Endodermal cell (in vitro differentiated cells): ENCODE measurements at regions not wholly inside any gene's neighbourhood (a gene's known extent, or its start where the extent isn't known, plus 50 kb on each side); places are given as distances from the start of the nearest gene placed in this dataset.

ENCODE experiments used
- DNase-seq: peaks from one replicate; pipeline ENCODE4 v3.0.0-alpha.2; 2017
- H3K27ac ChIP-seq: 2 replicates; pipeline ENCODE4 v1.5.1; 2013; ENCODE audit warnings: mild to moderate bottlenecking, low read depth, low read length, moderate library complexity
- H3K27me3 ChIP-seq: 2 replicates; pipeline ENCODE4 v1.6.1; 2013; ENCODE audit warnings: mild to moderate bottlenecking, low read length, moderate library complexity; ENCODE audit not compliant: insufficient read depth, control insufficient read depth, poor library complexity, severe bottlenecking
- H3K36me3 ChIP-seq: 2 replicates; pipeline ENCODE4 v1.7.0; 2013; ENCODE audit warnings: mild to moderate bottlenecking, low read length, moderate library complexity; ENCODE audit not compliant: control insufficient read depth, insufficient read depth
- H3K4me1 ChIP-seq: one replicate; pipeline ENCODE4 v1.7.0; 2013; ENCODE audit warnings: low read length; ENCODE audit not compliant: control insufficient read depth, insufficient read depth
- H3K4me3 ChIP-seq: 2 replicates; pipeline ENCODE4 v1.5.1; 2013; ENCODE audit warnings: mild to moderate bottlenecking, low read length, moderate library complexity
- H3K9ac ChIP-seq: 2 replicates; pipeline ENCODE4 v1.6.1; 2013; ENCODE audit warnings: mild to moderate bottlenecking, low read length, moderate library complexity; ENCODE audit not compliant: poor library complexity, severe bottlenecking; ENCODE audit errors: extremely low read depth
- H3K9me3 ChIP-seq: 2 replicates; pipeline ENCODE4 v1.6.1; 2013; ENCODE audit warnings: mild to moderate bottlenecking, low read length, moderate library complexity; ENCODE audit not compliant: control insufficient read depth
- H3K27ac Mint-ChIP-seq: 2 replicates; pipeline ENCODE4 v1.8.0; 2020; ENCODE audit warnings: mixed read lengths
- H3K27me3 Mint-ChIP-seq: 2 replicates; pipeline ENCODE4 v1.8.0; 2021; ENCODE audit warnings: mild to moderate bottlenecking, mixed read lengths; ENCODE audit not compliant: insufficient read depth
- H3K36me3 Mint-ChIP-seq: 2 replicates; pipeline ENCODE4 v1.8.0; 2020; ENCODE audit warnings: low read depth, mixed read lengths
- H3K4me1 Mint-ChIP-seq: 2 replicates; pipeline ENCODE4 v1.8.0; 2020; ENCODE audit warnings: mixed read lengths
- H3K4me3 Mint-ChIP-seq: 2 replicates; pipeline ENCODE4 v1.8.0; 2020; ENCODE audit warnings: mild to moderate bottlenecking, moderate library complexity, mixed read lengths
- H3K9me3 Mint-ChIP-seq: 2 replicates; pipeline ENCODE4 v1.8.0; 2020; ENCODE audit warnings: mild to moderate bottlenecking, mixed read lengths
- CTCF ChIP-seq: fragments of 200-600 bp; sonication (generic); conservative IDR thresholded peaks from 2 replicates; pipeline ENCODE4 v1.5.0; 2021; ENCODE audit warnings: antibody characterized with exemption, mild to moderate bottlenecking
- WGBS, 2 experiments: methylation state at CpG; one replicate each; pipeline versions ENCODE4 v1.1.5 to v1.1.7; 2013; ENCODE audit warnings: missing lambda C conversion rate in 2 of 2, mixed read lengths in 1 of 2; ENCODE audit not compliant: insufficient coverage in 1 of 2, insufficient read length in 1 of 2; 5-methylcytosine and 5-hydroxymethylcytosine counted together

DNA sequence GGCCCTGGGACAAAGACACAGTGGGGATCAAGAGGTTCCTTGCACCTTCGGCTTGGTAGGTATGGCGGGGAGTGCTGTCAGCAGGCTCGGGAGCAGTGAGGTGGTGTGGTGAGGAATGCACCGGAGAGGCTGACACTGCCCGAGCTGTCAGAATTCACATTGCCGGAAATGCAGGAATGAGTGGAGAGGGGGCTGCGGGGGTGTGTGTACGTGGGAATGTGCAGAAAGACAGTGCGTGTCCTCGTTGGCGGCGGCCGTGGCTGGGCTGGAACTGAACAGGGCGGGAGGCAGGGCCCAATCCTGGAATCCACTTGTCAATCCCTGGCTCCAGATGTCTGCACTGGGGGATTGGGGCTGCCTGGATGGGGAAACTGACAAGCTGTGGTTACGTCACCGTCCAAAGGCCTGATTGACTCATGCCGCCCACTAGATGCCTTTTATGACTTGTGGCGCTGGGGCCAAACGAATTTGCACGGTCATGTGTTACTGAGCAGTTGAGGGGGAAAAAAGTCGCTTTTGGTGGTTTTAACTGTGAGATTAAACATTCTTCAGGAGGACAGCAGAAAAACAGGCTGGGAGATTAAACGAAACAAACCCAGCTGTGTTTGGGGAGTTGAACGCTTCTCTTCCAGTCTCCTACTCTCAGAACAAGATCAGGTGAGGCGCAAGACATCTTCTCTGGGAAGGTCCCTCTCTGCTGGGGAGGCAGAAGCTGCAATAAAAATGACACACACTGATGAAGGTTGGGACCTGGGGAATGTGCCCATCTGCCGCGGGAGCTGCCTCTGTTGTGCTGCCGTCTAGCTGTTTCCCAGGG, 189.4 kb upstream of the GLI2 start:
- H3K4me3 Mint-ChIP-seq = no peak overlapping the region
- H3K4me1 Mint-ChIP-seq = peaks cover 18% of the 10 kb centered on the region
- peaks cover 7% of the 10 kb centered on the region for H3K27me3 ChIP-seq
- H3K9me3 Mint-ChIP-seq = no peaks in the 10 kb centered on the region
- no peak overlapping the region for H3K27ac ChIP-seq
- H3K27ac Mint-ChIP-seq = no peak overlapping the region
- WGBS, 2 experiments = 77 to 82% methylated on average over 19 to 27 of the region's 27 CpGs
- no peaks in the 10 kb centered on the region for H3K9me3 ChIP-seq
- TF ChIP-seq CTCF = no peak
- no peaks in the 10 kb centered on the region for H3K36me3 ChIP-seq
- DNase-seq = peak; percentile 69
- H3K27me3 Mint-ChIP-seq = peaks cover 27% of the 10 kb centered on the region
- H3K4me1 ChIP-seq = no peaks in the 10 kb centered on the region
- H3K36me3 Mint-ChIP-seq = no peaks in the 10 kb centered on the region
- H3K9ac ChIP-seq = no peak overlapping the region
- no peak overlapping the region for H3K4me3 ChIP-seq

DNA sequence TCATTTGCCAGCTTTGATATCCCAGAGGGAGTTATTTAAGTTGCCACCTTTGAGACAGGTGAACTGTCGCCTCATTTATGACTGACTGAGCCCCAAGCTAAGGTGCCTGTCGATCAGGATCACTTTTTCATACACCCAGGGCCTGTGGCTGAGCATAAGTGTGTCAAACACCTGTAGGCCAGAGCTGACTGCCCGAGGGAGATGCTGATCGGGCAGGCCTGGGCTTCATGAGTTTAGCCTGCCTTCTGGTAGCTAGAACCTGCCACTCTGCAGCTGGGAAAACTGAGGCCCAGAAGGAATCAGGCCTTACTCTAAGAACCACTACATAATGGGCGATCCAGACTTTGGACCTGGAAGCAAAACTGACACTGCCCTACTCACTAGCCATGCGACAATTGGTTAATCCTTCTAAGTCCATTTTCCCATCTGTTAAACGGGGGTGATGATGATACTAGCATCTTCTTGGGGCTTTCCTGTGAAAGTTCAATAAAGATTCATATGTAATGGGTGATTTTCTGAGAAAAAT, 188.7 kb upstream of the GLI2 start:
- Histone ChIP-seq H3K9ac (no peak overlapping the region), H3K4me1 (no peaks in the 10 kb centered on the region), H3K27me3 (peaks cover 12% of the 10 kb centered on the region), H3K9me3 (no peaks in the 10 kb centered on the region), H3K4me3 (no peak overlapping the region), H3K36me3 (no peaks in the 10 kb centered on the region), H3K27ac (no peak overlapping the region)
- DNase-seq = no peak
- Mint-ChIP-seq H3K9me3 (no peaks in the 10 kb centered on the region), H3K27me3 (peaks cover 31% of the 10 kb centered on the region), H3K36me3 (no peaks in the 10 kb centered on the region), H3K4me3 (no peak overlapping the region), H3K27ac (no peak overlapping the region), H3K4me1 (peaks cover 17% of the 10 kb centered on the region)
- no peak for TF ChIP-seq CTCF
- WGBS, 2 experiments = 85 to 91% methylated on average over 7 of the region's 7 CpGs

DNA sequence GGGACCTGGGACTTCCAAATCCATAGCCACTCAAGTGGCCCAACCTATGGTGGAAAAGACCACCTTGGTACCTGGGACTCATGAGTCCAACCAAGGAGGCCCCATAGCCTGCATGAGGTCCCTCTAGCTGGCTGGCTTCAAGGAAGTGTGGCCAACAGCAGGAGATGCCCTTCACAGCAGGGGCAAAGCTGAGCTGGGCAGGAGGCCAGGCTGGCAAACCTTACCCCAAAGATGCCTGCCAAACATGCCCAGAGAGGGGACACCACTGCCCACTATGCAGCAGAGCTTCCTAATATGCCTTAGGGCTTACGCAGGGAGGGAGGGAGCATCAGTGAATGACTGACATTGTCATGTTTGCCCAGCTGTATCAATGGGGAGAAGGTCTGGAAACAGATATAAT, 188.0 kb upstream of the GLI2 start:
- Histone ChIP-seq H3K4me1 (no peaks in the 10 kb centered on the region), H3K36me3 (no peaks in the 10 kb centered on the region), H3K27ac (no peak overlapping the region), H3K4me3 (no peak overlapping the region), H3K9ac (no peak overlapping the region), H3K9me3 (no peaks in the 10 kb centered on the region), H3K27me3 (peaks cover 17% of the 10 kb centered on the region)
- 92 to 100% methylated on average over 1 of the region's 1 CpG for WGBS, 2 experiments
- no peaks in the 10 kb centered on the region for H3K36me3 Mint-ChIP-seq
- no peak for TF ChIP-seq CTCF
- no peak overlapping the region for H3K4me3 Mint-ChIP-seq
- H3K9me3 Mint-ChIP-seq = no peaks in the 10 kb centered on the region
- H3K27me3 Mint-ChIP-seq = peaks cover 33% of the 10 kb centered on the region
- H3K4me1 Mint-ChIP-seq = peaks cover 19% of the 10 kb centered on the region
- no peak overlapping the region for H3K27ac Mint-ChIP-seq
- DNase-seq = no peak
